NT2/D1 (cell line): ENCODE measurements at regions not wholly inside any gene's neighbourhood (a gene's known extent, or its start where the extent isn't known, plus 50 kb on each side); places are given as distances from the start of the nearest gene placed in this dataset.
"Not testable (repeated sequence)": the region's sequence is repeated elsewhere in the genome, so short reads cannot be mapped to it uniquely, and the experiment has no call there.

Experiments used
- DNase-seq: peaks from one replicate; pipeline ENCODE4 v3.0.0-alpha.2; 2011; ENCODE audit warnings: low read depth, low spot score
- H3K27me3 ChIP-seq: 2 replicates; pipeline ENCODE4 v1.6.0; 2011; ENCODE audit warnings: mild to moderate bottlenecking; ENCODE audit not compliant: insufficient read length, insufficient read depth
- H3K36me3 ChIP-seq: 2 replicates; pipeline ENCODE4 v1.6.1; 2011; ENCODE audit warnings: mild to moderate bottlenecking, low read length, mixed read lengths; ENCODE audit not compliant: insufficient read depth, insufficient read length
- H3K4me1 ChIP-seq: 2 replicates; pipeline ENCODE4 v1.5.1; 2011; ENCODE audit not compliant: insufficient read depth, insufficient read length
- H3K4me3 ChIP-seq: 2 replicates; pipeline ENCODE4 v1.5.1; 2011; ENCODE audit warnings: low read depth; ENCODE audit not compliant: insufficient read length
- H3K9ac ChIP-seq: 2 replicates; pipeline ENCODE4 v1.6.0; 2011; ENCODE audit warnings: low read depth; ENCODE audit not compliant: insufficient read length
- H3K9me3 ChIP-seq: 2 replicates; pipeline ENCODE4 v1.5.1; 2011; ENCODE audit warnings: mild to moderate bottlenecking, low read length; ENCODE audit not compliant: insufficient read depth
- SUZ12 ChIP-seq: IDR thresholded peaks from 2 replicates; pipeline ENCODE4 v1.6.1; 2011; ENCODE audit not compliant: insufficient read length, insufficient read depth; ENCODE audit errors: extremely low read depth
- YY1 ChIP-seq: IDR thresholded peaks from 2 replicates; pipeline ENCODE4 v1.6.1; 2011; ENCODE audit not compliant: insufficient read length, insufficient read depth
- ZNF274 ChIP-seq: IDR thresholded peaks from 2 replicates; pipeline ENCODE4 v1.6.1; 2011; ENCODE audit warnings: mild to moderate bottlenecking, low read depth, low read length

- no peak for DNase-seq
- Histone ChIP-seq H3K27me3 (no peaks in the 10 kb centered on the region), H3K9ac (no peak overlapping the region), H3K4me1 (no peaks in the 10 kb centered on the region), H3K4me3 (no peak overlapping the region), H3K36me3 (no peaks in the 10 kb centered on the region), H3K9me3 (peaks cover 4% of the 10 kb centered on the region; the same call in 1 of the 2 replicates)
- TF ChIP-seq YY1: no peak
- TF ChIP-seq ZNF274: no peak
- no peak for TF ChIP-seq SUZ12
These were observed 273.8 kb upstream of the USP25 start for GRCh38 chr21:15455819-15456462.

- TF ChIP-seq YY1 (no peak), SUZ12 (no peak), ZNF274 (no peak)
- Histone ChIP-seq H3K4me1 (peaks cover 2% of the 10 kb centered on the region), H3K27me3 (no peaks in the 10 kb centered on the region), H3K9ac (no peak overlapping the region), H3K36me3 (no peaks in the 10 kb centered on the region), H3K9me3 (peaks cover 4% of the 10 kb centered on the region; the same call in 1 of the 2 replicates), H3K4me3 (no peak overlapping the region)
- no peak for DNase-seq
These were observed 271.8 kb upstream of the USP25 start for GRCh38 chr21:15457965-15458364.

GRCh38 chr21:15462092-15462491 lies 267.7 kb upstream of the USP25 start:
- no peaks in the 10 kb centered on the region for H3K36me3 ChIP-seq
- DNase-seq: no peak
- TF ChIP-seq SUZ12: no peak
- no peak for TF ChIP-seq YY1
- no peak for TF ChIP-seq ZNF274

GRCh38 chr21:15466329-15466728 lies 263.5 kb upstream of the USP25 start:
- Histone ChIP-seq H3K4me1 (peaks cover 2% of the 10 kb centered on the region), H3K4me3 (no peak overlapping the region), H3K9me3 (no peaks in the 10 kb centered on the region), H3K36me3 (no peaks in the 10 kb centered on the region), H3K9ac (no peak overlapping the region), H3K27me3 (no peaks in the 10 kb centered on the region)
- TF ChIP-seq ZNF274 (no peak), SUZ12 (no peak), YY1 (no peak)
- no peak for DNase-seq

More at GRCh38 chr21:15462092-15462491, 267.7 kb upstream of the USP25 start:
- Histone ChIP-seq H3K9me3 (no peaks in the 10 kb centered on the region), H3K4me1 (peaks cover 2% of the 10 kb centered on the region), H3K4me3 (no peak overlapping the region), H3K27me3 (no peaks in the 10 kb centered on the region), H3K9ac (no peak overlapping the region)

GRCh38 chr21:15468368-15468767 lies 261.4 kb upstream of the USP25 start:
- H3K27me3 ChIP-seq: no peaks in the 10 kb centered on the region
- no peak overlapping the region for H3K9ac ChIP-seq
- DNase-seq: no peak
- H3K4me1 ChIP-seq: no peaks in the 10 kb centered on the region
- no peaks in the 10 kb centered on the region for H3K36me3 ChIP-seq
- H3K4me3 ChIP-seq: no peak overlapping the region
- H3K9me3 ChIP-seq: no peaks in the 10 kb centered on the region
- TF ChIP-seq YY1: no peak
- TF ChIP-seq ZNF274: no peak
- no peak for TF ChIP-seq SUZ12

GRCh38 chr21:15472108-15473040 lies 257.4 kb upstream of the USP25 start:
- H3K4me1 ChIP-seq: no peaks in the 10 kb centered on the region
- no peaks in the 10 kb centered on the region for H3K27me3 ChIP-seq
- TF ChIP-seq SUZ12 (no peak), YY1 (no peak), ZNF274 (no peak)
- H3K4me3 ChIP-seq: no peak overlapping the region
- H3K36me3 ChIP-seq: no peaks in the 10 kb centered on the region
- no peak for DNase-seq
- H3K9me3 ChIP-seq: no peaks in the 10 kb centered on the region
- no peak overlapping the region for H3K9ac ChIP-seq

- not testable (repeated sequence) for H3K4me3 ChIP-seq, H3K4me1 ChIP-seq, H3K36me3 ChIP-seq, H3K9me3 ChIP-seq, H3K27me3 ChIP-seq, H3K9ac ChIP-seq, DNase-seq
These were observed 252.0 kb upstream of the USP25 start for GRCh38 chr21:15477773-15478172.
